ENCODE measurements at regions not wholly inside any gene's neighbourhood (a gene's known extent, or its start where the extent isn't known, plus 50 kb on each side); places are given as distances from the start of the nearest gene placed in this dataset.

GRCh38 chr9:126153382-126153781, 173.2 kb upstream of the MVB12B start:
- Histone ChIP-seq H3K27ac (replicated peaks) (no peak overlapping the region), H3K27me3 (ENCODE audit: insufficient read depth, poor library complexity, severe bottlenecking) (no peaks in the 10 kb centered on the region), H3K4me3 (replicated peaks; ENCODE audit: insufficient read depth, low read length) (no peak overlapping the region)
- TF ChIP-seq CTCF (IDR thresholded peaks at IDR 0.05; ENCODE audit: insufficient read depth, low read length) (no peak), GABPA (IDR thresholded peaks at IDR 0.05; ENCODE audit: low read depth) (no peak), POLR2AphosphoS5 (IDR thresholded peaks at IDR 0.05; ENCODE audit: low read depth) (no peak), SPI1 (IDR thresholded peaks at IDR 0.05; ENCODE audit: borderline replicate concordance, low read depth) (no peak)
- TF ChIP-seq, protein P1, sequence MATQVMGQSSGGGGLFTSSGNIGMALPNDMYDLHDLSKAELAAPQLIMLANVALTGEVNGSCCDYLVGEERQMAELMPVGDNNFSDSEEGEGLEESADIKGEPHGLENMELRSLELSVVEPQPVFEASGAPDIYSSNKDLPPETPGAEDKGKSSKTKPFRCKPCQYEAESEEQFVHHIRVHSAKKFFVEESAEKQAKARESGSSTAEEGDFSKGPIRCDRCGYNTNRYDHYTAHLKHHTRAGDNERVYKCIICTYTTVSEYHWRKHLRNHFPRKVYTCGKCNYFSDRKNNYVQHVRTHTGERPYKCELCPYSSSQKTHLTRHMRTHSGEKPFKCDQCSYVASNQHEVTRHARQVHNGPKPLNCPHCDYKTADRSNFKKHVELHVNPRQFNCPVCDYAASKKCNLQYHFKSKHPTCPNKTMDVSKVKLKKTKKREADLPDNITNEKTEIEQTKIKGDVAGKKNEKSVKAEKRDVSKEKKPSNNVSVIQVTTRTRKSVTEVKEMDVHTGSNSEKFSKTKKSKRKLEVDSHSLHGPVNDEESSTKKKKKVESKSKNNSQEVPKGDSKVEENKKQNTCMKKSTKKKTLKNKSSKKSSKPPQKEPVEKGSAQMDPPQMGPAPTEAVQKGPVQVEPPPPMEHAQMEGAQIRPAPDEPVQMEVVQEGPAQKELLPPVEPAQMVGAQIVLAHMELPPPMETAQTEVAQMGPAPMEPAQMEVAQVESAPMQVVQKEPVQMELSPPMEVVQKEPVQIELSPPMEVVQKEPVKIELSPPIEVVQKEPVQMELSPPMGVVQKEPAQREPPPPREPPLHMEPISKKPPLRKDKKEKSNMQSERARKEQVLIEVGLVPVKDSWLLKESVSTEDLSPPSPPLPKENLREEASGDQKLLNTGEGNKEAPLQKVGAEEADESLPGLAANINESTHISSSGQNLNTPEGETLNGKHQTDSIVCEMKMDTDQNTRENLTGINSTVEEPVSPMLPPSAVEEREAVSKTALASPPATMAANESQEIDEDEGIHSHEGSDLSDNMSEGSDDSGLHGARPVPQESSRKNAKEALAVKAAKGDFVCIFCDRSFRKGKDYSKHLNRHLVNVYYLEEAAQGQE (IDR thresholded peaks at IDR 0.05; ENCODE audit: insufficient replicate concordance, low read depth) = no peak
- DNase-seq (ENCODE audit: low read depth in 1 of 2, low spot score in 1 of 2) = no peak

GRCh38 chr9:126154182-126154827, 172.3 kb upstream of the MVB12B start:
- no peak overlapping the region for H3K27ac ChIP-seq (replicated peaks)
- no peak for DNase-seq (ENCODE audit: low read depth in 1 of 2, low spot score in 1 of 2)
- no peak overlapping the region for H3K4me3 ChIP-seq (replicated peaks; ENCODE audit: insufficient read depth, low read length)
- no peak for TF ChIP-seq GABPA (IDR thresholded peaks at IDR 0.05; ENCODE audit: low read depth)
- TF ChIP-seq, protein P1 (IDR thresholded peaks at IDR 0.05; ENCODE audit: insufficient replicate concordance, low read depth) = no peak
- TF ChIP-seq CTCF (IDR thresholded peaks at IDR 0.05; ENCODE audit: insufficient read depth, low read length) = no peak
- no peak for TF ChIP-seq POLR2AphosphoS5 (IDR thresholded peaks at IDR 0.05; ENCODE audit: low read depth)
- TF ChIP-seq SPI1 (IDR thresholded peaks at IDR 0.05; ENCODE audit: borderline replicate concordance, low read depth) = no peak
- H3K27me3 ChIP-seq (ENCODE audit: insufficient read depth, poor library complexity, severe bottlenecking) = no peaks in the 10 kb centered on the region

- Histone ChIP-seq H3K27ac (replicated peaks) (no peak overlapping the region), H3K4me3 (replicated peaks; ENCODE audit: insufficient read depth, low read length) (no peak overlapping the region), H3K27me3 (ENCODE audit: insufficient read depth, poor library complexity, severe bottlenecking) (no peaks in the 10 kb centered on the region)
- TF ChIP-seq POLR2AphosphoS5 (IDR thresholded peaks at IDR 0.05; ENCODE audit: low read depth) = no peak
- no peak for TF ChIP-seq GABPA (IDR thresholded peaks at IDR 0.05; ENCODE audit: low read depth)
- TF ChIP-seq, protein P1 (IDR thresholded peaks at IDR 0.05; ENCODE audit: insufficient replicate concordance, low read depth) = no peak
- no peak for TF ChIP-seq SPI1 (IDR thresholded peaks at IDR 0.05; ENCODE audit: borderline replicate concordance, low read depth)
- no peak for TF ChIP-seq CTCF (IDR thresholded peaks at IDR 0.05; ENCODE audit: insufficient read depth, low read length)
- no peak for DNase-seq (ENCODE audit: low read depth in 1 of 2, low spot score in 1 of 2)
Observed at GRCh38 chr9:126154869-126155268, 171.8 kb upstream of the MVB12B start.

Data from HL-60 (cell line).